Thyroid gland (tissue), 4 donors: ENCODE measurements at regions not wholly inside any gene's neighbourhood (a gene's known extent, or its start where the extent isn't known, plus 50 kb on each side); places are given as distances from the start of the nearest gene placed in this dataset.
"Not testable (repeated sequence)": the region's sequence is repeated elsewhere in the genome, so short reads cannot be mapped to it uniquely, and the experiment has no call there.

ENCODE experiments used
- DNase-seq, 2 donors: peaks; one replicate each; pipeline ENCODE4 v3.0.0-alpha.2; 2019
- H3K27ac ChIP-seq, 3 donors: fragments of 200-600 bp; sonication (generic); 1 replicate in 2 of 3; 2 replicates in 1 of 3; pipeline ENCODE4 v1.5.1; 2016 to 2019; ENCODE audit warnings: mild to moderate bottlenecking in 1 of 3, moderate library complexity in 1 of 3
- H3K27me3 ChIP-seq: fragments of 200-600 bp; sonication (generic); one replicate; pipeline ENCODE4 v1.5.1; 2019
- H3K36me3 ChIP-seq, 2 donors: fragments of 200-600 bp; sonication (generic); one replicate each; pipeline ENCODE4 v1.5.1; 2016 to 2019
- H3K4me1 ChIP-seq, 2 donors: fragments of 200-600 bp; sonication (generic); one replicate each; pipeline ENCODE4 v1.5.1; 2017 to 2019
- H3K4me3 ChIP-seq, 3 donors: fragments of 200-600 bp; sonication (generic); replicated peaks in 1 of 3; 1 replicate in 2 of 3; 2 replicates in 1 of 3; pipeline ENCODE4 v1.5.1; 2016; ENCODE audit warnings: mild to moderate bottlenecking in 1 of 3
- H3K9me3 ChIP-seq: fragments of 200-600 bp; sonication (generic); one replicate; pipeline ENCODE4 v1.5.1; 2017
- POLR2A ChIP-seq, 2 donors: fragments of 450-650 bp; IDR thresholded peaks; one replicate each; pipeline ENCODE4 v1.6.1; 2017; ENCODE audit warnings: antibody characterized with exemption in 2 of 2, mild to moderate bottlenecking in 2 of 2, moderate library complexity in 1 of 2
- WGBS, 2 donors: methylation state at CpG; one replicate each; pipeline ENCODE4 v1.1.5; 2017; 5-methylcytosine and 5-hydroxymethylcytosine counted together
- intact Hi-C: fragments of 100-400 bp; cut with DNase I; formaldehyde crosslinking; loops from one replicate; pipeline ENCODE4 v1.15.1; 2023
- TF ChIP-seq, protein P1 (sequence below), 6 experiments: fragments of 200-600 bp in 3 of 6; fragments of 450-650 bp in 3 of 6; sonication (generic) in 3 of 6; IDR thresholded peaks; one replicate each; pipeline ENCODE4 v1.5.1; 2016 to 2019; ENCODE audit warnings: antibody characterized with exemption in 6 of 6, mild to moderate bottlenecking in 2 of 6, inconsistent platforms in 1 of 6, moderate library complexity in 1 of 6

DNA sequence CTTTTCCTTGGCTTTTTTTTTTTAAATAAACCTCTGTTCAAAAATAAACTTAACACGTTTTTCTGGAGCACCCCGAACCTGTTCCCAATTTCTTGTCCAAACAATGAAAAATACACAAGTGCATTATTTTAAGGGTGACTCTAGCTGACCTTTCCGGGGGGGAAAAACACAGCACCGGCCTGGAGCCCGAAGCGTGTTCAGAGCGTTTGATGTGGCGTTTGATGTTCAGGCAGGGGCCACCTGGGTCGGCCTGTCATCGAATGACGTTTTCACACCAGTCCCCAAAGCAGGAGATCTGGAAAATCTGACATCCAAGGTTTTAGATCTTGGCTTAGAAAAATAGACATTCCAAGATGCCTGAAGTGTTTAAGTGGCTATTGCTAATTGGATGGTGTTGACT is 282.1 kb downstream of the SHOX start:
- Histone ChIP-seq H3K4me1 (no peaks in the 10 kb centered on the region), H3K27ac (no peak overlapping the region), H3K9me3 (no peaks in the 10 kb centered on the region), H3K27me3 (no peaks in the 10 kb centered on the region), H3K4me3 (no peak overlapping the region), H3K36me3 (no peaks in the 10 kb centered on the region)
- TF ChIP-seq, protein P1, sequence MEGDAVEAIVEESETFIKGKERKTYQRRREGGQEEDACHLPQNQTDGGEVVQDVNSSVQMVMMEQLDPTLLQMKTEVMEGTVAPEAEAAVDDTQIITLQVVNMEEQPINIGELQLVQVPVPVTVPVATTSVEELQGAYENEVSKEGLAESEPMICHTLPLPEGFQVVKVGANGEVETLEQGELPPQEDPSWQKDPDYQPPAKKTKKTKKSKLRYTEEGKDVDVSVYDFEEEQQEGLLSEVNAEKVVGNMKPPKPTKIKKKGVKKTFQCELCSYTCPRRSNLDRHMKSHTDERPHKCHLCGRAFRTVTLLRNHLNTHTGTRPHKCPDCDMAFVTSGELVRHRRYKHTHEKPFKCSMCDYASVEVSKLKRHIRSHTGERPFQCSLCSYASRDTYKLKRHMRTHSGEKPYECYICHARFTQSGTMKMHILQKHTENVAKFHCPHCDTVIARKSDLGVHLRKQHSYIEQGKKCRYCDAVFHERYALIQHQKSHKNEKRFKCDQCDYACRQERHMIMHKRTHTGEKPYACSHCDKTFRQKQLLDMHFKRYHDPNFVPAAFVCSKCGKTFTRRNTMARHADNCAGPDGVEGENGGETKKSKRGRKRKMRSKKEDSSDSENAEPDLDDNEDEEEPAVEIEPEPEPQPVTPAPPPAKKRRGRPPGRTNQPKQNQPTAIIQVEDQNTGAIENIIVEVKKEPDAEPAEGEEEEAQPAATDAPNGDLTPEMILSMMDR (IDR thresholded peaks at IDR 0.05), result no peak
- TF ChIP-seq POLR2A (IDR thresholded peaks at IDR 0.05), result no peak
- WGBS, 2 donors, result 26 to 47% methylated on average over 11 of the region's 11 CpGs
- DNase-seq, result no peak
- intact Hi-C loops, result no loop called here

DNA sequence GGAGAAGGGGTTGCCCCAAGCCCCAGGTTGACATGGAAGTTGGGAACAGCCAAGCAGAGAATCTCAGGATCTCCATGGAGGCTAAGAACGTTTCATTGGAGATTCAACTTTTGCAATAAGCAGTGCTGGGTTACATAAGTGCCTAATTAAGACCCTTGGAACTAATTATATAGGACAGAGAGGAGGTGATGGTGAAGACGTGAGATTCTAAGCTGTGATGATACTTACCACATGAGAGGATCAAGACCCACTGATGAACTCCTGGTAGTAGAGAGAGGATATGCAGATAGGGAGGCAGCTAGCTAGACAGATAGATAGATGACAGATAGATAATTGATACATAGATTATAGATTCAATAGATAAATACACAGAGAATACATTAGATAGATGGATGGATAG is 278.5 kb downstream of the SHOX start:
- H3K27me3 ChIP-seq, H3K36me3 ChIP-seq, H3K9me3 ChIP-seq, H3K4me3 ChIP-seq, DNase-seq, H3K4me1 ChIP-seq, H3K27ac ChIP-seq, intact Hi-C loops: not testable (repeated sequence)
- 60 to 74% methylated on average over 2 of the region's 2 CpGs for WGBS, 2 donors

DNA sequence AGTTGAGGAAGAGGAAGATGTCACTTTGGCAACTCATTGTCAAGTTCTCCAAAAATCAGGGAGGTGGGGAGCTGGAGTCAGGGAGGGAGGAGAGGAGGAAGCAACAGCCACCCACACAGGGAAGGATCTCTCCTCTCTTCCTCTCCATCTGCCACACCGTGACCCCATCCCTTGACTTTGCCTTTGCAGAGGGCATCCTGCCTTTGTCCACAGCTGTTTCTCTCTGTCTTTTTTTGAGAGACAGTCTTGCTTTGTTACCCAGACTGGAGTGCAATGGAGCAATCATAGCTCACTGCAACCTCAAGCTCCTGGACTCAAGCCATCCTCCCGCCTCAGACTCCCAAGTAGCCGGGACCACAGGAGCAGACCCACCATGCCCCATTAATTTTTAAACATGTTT is 276.0 kb downstream of the SHOX start:
- no peaks in the 10 kb centered on the region for H3K4me1 ChIP-seq
- DNase-seq, result no peak
- H3K9me3 ChIP-seq, result no peaks in the 10 kb centered on the region
- no peaks in the 10 kb centered on the region for H3K36me3 ChIP-seq
- 67 to 72% methylated on average over 3 of the region's 3 CpGs for WGBS, 2 donors
- no peaks in the 10 kb centered on the region for H3K27me3 ChIP-seq
- no peak overlapping the region for H3K4me3 ChIP-seq
- TF ChIP-seq, protein P1 (IDR thresholded peaks at IDR 0.05), result no peak
- no peak for TF ChIP-seq POLR2A (IDR thresholded peaks at IDR 0.05)
- intact Hi-C loops, result no loop called here
- no peak overlapping the region for H3K27ac ChIP-seq

DNA sequence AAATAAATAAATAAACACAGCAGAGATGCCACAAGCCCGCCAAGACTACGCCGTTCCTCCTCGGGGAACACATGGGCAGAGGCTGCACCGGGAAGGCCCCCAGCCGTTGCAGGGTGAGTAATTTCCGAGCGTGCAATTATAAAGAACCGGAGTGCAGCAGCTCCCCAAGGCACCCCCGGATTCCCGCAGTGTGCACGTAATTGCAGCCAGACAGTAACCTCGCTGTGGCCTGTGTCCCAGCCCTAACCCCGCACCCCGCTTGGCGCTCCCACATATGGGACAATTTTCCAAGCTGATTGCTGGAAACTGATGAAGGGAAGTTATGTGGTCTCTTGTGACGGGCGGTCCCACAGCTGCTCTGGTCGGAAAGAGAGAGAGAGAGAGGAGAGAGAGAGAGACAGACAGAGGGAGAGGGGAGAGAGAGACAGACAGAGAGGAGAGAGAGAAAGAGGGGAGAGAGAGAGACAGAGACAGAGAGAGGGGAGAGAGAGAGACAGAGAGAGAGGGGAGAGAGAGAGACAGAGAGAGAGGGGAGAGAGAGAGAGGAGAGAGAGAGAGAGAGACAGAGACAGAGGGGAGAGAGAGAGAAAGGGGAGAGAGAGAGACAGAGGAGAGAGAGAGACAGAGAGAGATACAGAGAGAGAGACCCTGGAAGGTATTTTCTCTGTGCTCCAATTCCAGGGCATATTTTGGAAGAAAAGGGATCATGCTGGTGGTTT is 275.4 kb downstream of the SHOX start:
- Histone ChIP-seq H3K4me1 (no peaks in the 10 kb centered on the region), H3K36me3 (no peaks in the 10 kb centered on the region), H3K4me3 (no peak overlapping the region), H3K9me3 (no peaks in the 10 kb centered on the region), H3K27ac (no peak overlapping the region), H3K27me3 (no peaks in the 10 kb centered on the region)
- 67 to 71% methylated on average over 19 of the region's 19 CpGs for WGBS, 2 donors
- DNase-seq, result no peak
- no peak for TF ChIP-seq POLR2A (IDR thresholded peaks at IDR 0.05)
- TF ChIP-seq, protein P1 (IDR thresholded peaks at IDR 0.05), result no peak
- intact Hi-C loops, result no loop called here

DNA sequence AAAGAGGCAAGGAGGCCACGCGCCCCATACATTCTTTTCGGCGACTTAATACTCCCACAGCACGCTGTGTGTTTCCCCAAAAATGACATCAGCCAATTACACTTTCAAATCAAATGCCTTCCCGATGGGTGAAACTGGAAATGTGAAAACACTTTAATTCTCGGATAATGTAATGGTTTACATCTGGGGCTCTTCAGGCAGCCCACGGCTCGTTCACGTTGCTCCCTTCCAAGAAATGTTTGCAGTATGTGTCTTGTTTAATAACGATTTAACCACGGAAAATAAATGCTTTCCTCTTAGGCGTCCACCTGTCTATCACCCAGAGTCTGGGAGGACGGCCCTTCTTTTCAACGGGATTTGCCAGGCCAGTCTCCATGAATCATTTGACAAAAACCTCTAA is 272.5 kb downstream of the SHOX start:
- H3K4me3 ChIP-seq, result no peak overlapping the region
- H3K27ac ChIP-seq, result no peak overlapping the region
- no peaks in the 10 kb centered on the region for H3K4me1 ChIP-seq
- DNase-seq, result no peak
- H3K27me3 ChIP-seq, result no peaks in the 10 kb centered on the region
- H3K36me3 ChIP-seq, result no peaks in the 10 kb centered on the region
- 82 to 92% methylated on average over 15 of the region's 15 CpGs for WGBS, 2 donors
- TF ChIP-seq, protein P1 (IDR thresholded peaks at IDR 0.05), result no peak
- no peak for TF ChIP-seq POLR2A (IDR thresholded peaks at IDR 0.05)
- no peaks in the 10 kb centered on the region for H3K9me3 ChIP-seq
- intact Hi-C loops, result no loop called here
